CD14-positive monocyte (primary cell): ENCODE measurements at regions not wholly inside any gene's neighbourhood (a gene's known extent, or its start where the extent isn't known, plus 50 kb on each side); places are given as distances from the start of the nearest gene placed in this dataset.

Experiments
- DNase-seq, 3 donors: peaks; one replicate each; pipeline ENCODE4 v3.0.0-alpha.2; 2011 to 2022
- H2AFZ ChIP-seq: 2 replicates; pipeline ENCODE4 v1.6.0; 2012; ENCODE audit warnings: mild to moderate bottlenecking, low read depth, low read length, inconsistent platforms; ENCODE audit not compliant: insufficient read depth, poor library complexity, severe bottlenecking
- H3K27ac ChIP-seq, 2 donors: 1 replicate in 1 of 2; 2 replicates in 1 of 2; pipeline ENCODE4 v1.5.1; 2012 to 2013; ENCODE audit warnings: low read length in 2 of 2, control low read depth in 1 of 2, inconsistent platforms in 1 of 2, low read depth in 1 of 2, mild to moderate bottlenecking in 1 of 2
- H3K27me3 ChIP-seq, 2 donors: one replicate each; pipeline versions ENCODE4 v1.6.0 to v1.6.1; 2011 to 2013; ENCODE audit warnings: low read length in 2 of 2; ENCODE audit not compliant: control insufficient read depth in 2 of 2, insufficient read depth in 2 of 2
- H3K36me3 ChIP-seq, 2 donors: replicated peaks in 1 of 2; 1 replicate in 1 of 2; 2 replicates in 1 of 2; pipeline versions ENCODE4 v1.5.1 to v1.6.1; 2012 to 2013; ENCODE audit warnings: low read length in 2 of 2, control low read depth in 1 of 2, inconsistent platforms in 1 of 2, mild to moderate bottlenecking in 1 of 2; ENCODE audit not compliant: insufficient read depth in 2 of 2, control insufficient read depth in 1 of 2
- H3K4me1 ChIP-seq, 2 donors: 1 replicate in 1 of 2; 2 replicates in 1 of 2; pipeline versions ENCODE4 v1.5.1 to v1.6.1; 2012 to 2013; ENCODE audit warnings: low read length in 2 of 2, control low read depth in 1 of 2, inconsistent platforms in 1 of 2, mild to moderate bottlenecking in 1 of 2, moderate library complexity in 1 of 2; ENCODE audit not compliant: insufficient read depth in 2 of 2, control insufficient read depth in 1 of 2
- H3K4me2 ChIP-seq: replicated peaks from 2 replicates; pipeline ENCODE3; 2012; ENCODE audit warnings: low read length, moderate library complexity, mild to moderate bottlenecking; ENCODE audit not compliant: poor library complexity, severe bottlenecking; ENCODE audit errors: extremely low read depth
- H3K4me3 ChIP-seq, 3 experiments: fragments of 200-600 bp in 1 of 3; sonication (generic) in 1 of 3; replicated peaks in 1 of 3; 1 replicate in 2 of 3; 2 replicates in 1 of 3; pipeline ENCODE4 v1.5.1; 2011 to 2013; ENCODE audit warnings: low read length in 3 of 3, mild to moderate bottlenecking in 3 of 3, control low read depth in 2 of 3, low read depth in 2 of 3, inconsistent platforms in 1 of 3, moderate library complexity in 1 of 3
- H3K79me2 ChIP-seq: 2 replicates; pipeline ENCODE4 v1.6.0; 2012; ENCODE audit warnings: mild to moderate bottlenecking, control low read depth, inconsistent platforms, low read length, moderate library complexity; ENCODE audit not compliant: insufficient read depth
- H3K9ac ChIP-seq: 2 replicates; pipeline ENCODE4 v1.6.0; 2017; ENCODE audit warnings: low read length, mild to moderate bottlenecking; ENCODE audit not compliant: insufficient read depth, poor library complexity, severe bottlenecking
- H3K9me3 ChIP-seq, 2 donors: replicated peaks in 1 of 2; 1 replicate in 1 of 2; 2 replicates in 1 of 2; pipeline versions ENCODE4 v1.5.1 to v1.6.1; 2012 to 2013; ENCODE audit warnings: low read length in 2 of 2, control low read depth in 1 of 2; ENCODE audit not compliant: control insufficient read depth in 1 of 2, insufficient read depth in 1 of 2
- H4K20me1 ChIP-seq: 2 replicates; pipeline ENCODE4 v1.6.0; 2012; ENCODE audit warnings: mild to moderate bottlenecking, low read length, control low read depth, moderate library complexity; ENCODE audit not compliant: insufficient read depth
- H3K27ac Mint-ChIP-seq, 7 donors: one replicate each; pipeline ENCODE4 v1.8.0; 2020; ENCODE audit warnings: mild to moderate bottlenecking in 7 of 7, mixed read lengths in 7 of 7, moderate library complexity in 6 of 7, inconsistent platforms in 2 of 7
- H3K27me3 Mint-ChIP-seq, 3 donors: one replicate each; pipeline ENCODE4 v1.8.0; 2021 to 2022; ENCODE audit warnings: low read depth in 3 of 3, mild to moderate bottlenecking in 3 of 3, mixed read lengths in 3 of 3, moderate library complexity in 3 of 3, inconsistent platforms in 1 of 3
- H3K36me3 Mint-ChIP-seq, 2 donors: one replicate each; pipeline ENCODE4 v1.8.0; 2020; ENCODE audit warnings: mixed read lengths in 2 of 2, inconsistent platforms in 1 of 2, mild to moderate bottlenecking in 1 of 2
- H3K4me1 Mint-ChIP-seq: one replicate; pipeline ENCODE4 v1.8.0; 2020; ENCODE audit warnings: mild to moderate bottlenecking, mixed read lengths
- H3K4me3 Mint-ChIP-seq, 2 donors: one replicate each; pipeline ENCODE4 v1.8.0; 2020; ENCODE audit warnings: mild to moderate bottlenecking in 2 of 2, mixed read lengths in 2 of 2, moderate library complexity in 1 of 2
- H3K9me3 Mint-ChIP-seq, 7 donors: one replicate each; pipeline ENCODE4 v1.8.0; 2020 to 2022; ENCODE audit warnings: mixed read lengths in 7 of 7, mild to moderate bottlenecking in 6 of 7, moderate library complexity in 6 of 7, inconsistent platforms in 2 of 7
- CTCF ChIP-seq: fragments of 200-600 bp; IDR thresholded peaks from one replicate; pipeline ENCODE4 v1.8.0; 2022; ENCODE audit warnings: antibody characterized with exemption, mild to moderate bottlenecking
- WGBS: methylation state at CpG from one replicate; pipeline ENCODE4 v1.1.5; 2013; ENCODE audit warnings: missing lambda C conversion rate; ENCODE audit not compliant: insufficient coverage; 5-methylcytosine and 5-hydroxymethylcytosine counted together
- intact Hi-C, 2 donors: fragments of 100-400 bp; cut with micrococcal nuclease; formaldehyde crosslinking; loops; one replicate each; pipeline versions ENCODE4 v1.15.0 to v1.15.1; 2023

- DNase-seq, result no peak
- Histone ChIP-seq H3K4me3 (no peak overlapping the region), H2AFZ (no peak overlapping the region), H3K4me2 (no peak overlapping the region), H3K27me3 (no peaks in the 10 kb centered on the region), H3K9me3 (no peaks in the 10 kb centered on the region), H3K36me3 (no peaks in the 10 kb centered on the region), H3K4me1 (no peaks in the 10 kb centered on the region), H3K79me2 (no peaks in the 10 kb centered on the region), H3K27ac (no peak overlapping the region), H4K20me1 (no peaks in the 10 kb centered on the region), H3K9ac (no peak overlapping the region)
- intact Hi-C loops, result no loop called here
- Mint-ChIP-seq H3K4me1 (no peaks in the 10 kb centered on the region), H3K9me3 (peaks cover 0 to 7% (median 0%) of the 10 kb centered on the region in 7 donors), H3K36me3 (no peaks in the 10 kb centered on the region), H3K27ac (no peak overlapping the region), H3K27me3 (peaks cover 0 to 2% (median 1%) of the 10 kb centered on the region in 3 donors), H3K4me3 (no peak overlapping the region)
- 100% methylated on average over 1 of the region's 1 CpG for WGBS
- TF ChIP-seq CTCF, result no peak
Observed at GRCh38 chr15:81763304-81763703, 282.5 kb downstream of the MEX3B start.

GRCh38 chr15:81760686-81761085, 285.1 kb downstream of the MEX3B start:
- H3K4me3 Mint-ChIP-seq, result no peak overlapping the region
- H3K9me3 Mint-ChIP-seq, result peaks cover 0 to 5% (median 0%) of the 10 kb centered on the region in 7 donors
- WGBS, result 92% methylated on average over 6 of the region's 8 CpGs
- Histone ChIP-seq H3K27me3 (no peaks in the 10 kb centered on the region), H3K4me3 (no peak overlapping the region), H4K20me1 (no peaks in the 10 kb centered on the region), H3K27ac (no peak overlapping the region), H3K9me3 (no peaks in the 10 kb centered on the region), H3K36me3 (no peaks in the 10 kb centered on the region), H3K79me2 (no peaks in the 10 kb centered on the region), H2AFZ (no peak overlapping the region), H3K4me1 (no peaks in the 10 kb centered on the region), H3K9ac (no peak overlapping the region), H3K4me2 (no peak overlapping the region)
- TF ChIP-seq CTCF, result no peak
- peaks cover 0 to 2% (median 0%) of the 10 kb centered on the region in 3 donors for H3K27me3 Mint-ChIP-seq
- no peak overlapping the region for H3K27ac Mint-ChIP-seq
- H3K4me1 Mint-ChIP-seq, result no peaks in the 10 kb centered on the region
- intact Hi-C loops, result no loop called here
- no peak for DNase-seq
- no peaks in the 10 kb centered on the region for H3K36me3 Mint-ChIP-seq
